ENCODE measurements at regions not wholly inside any gene's neighbourhood (a gene's known extent, or its start where the extent isn't known, plus 50 kb on each side); places are given as distances from the start of the nearest gene placed in this dataset.

GRCh38 chr6:105499931-105500330 is 97.0 kb upstream of the PREP start:
- TF ChIP-seq, protein P1, sequence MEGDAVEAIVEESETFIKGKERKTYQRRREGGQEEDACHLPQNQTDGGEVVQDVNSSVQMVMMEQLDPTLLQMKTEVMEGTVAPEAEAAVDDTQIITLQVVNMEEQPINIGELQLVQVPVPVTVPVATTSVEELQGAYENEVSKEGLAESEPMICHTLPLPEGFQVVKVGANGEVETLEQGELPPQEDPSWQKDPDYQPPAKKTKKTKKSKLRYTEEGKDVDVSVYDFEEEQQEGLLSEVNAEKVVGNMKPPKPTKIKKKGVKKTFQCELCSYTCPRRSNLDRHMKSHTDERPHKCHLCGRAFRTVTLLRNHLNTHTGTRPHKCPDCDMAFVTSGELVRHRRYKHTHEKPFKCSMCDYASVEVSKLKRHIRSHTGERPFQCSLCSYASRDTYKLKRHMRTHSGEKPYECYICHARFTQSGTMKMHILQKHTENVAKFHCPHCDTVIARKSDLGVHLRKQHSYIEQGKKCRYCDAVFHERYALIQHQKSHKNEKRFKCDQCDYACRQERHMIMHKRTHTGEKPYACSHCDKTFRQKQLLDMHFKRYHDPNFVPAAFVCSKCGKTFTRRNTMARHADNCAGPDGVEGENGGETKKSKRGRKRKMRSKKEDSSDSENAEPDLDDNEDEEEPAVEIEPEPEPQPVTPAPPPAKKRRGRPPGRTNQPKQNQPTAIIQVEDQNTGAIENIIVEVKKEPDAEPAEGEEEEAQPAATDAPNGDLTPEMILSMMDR (IDR thresholded peaks at IDR 0.05): no peak
- TF ChIP-seq EZH2phosphoT487 (IDR thresholded peaks at IDR 0.05; ENCODE audit: borderline replicate concordance, low read depth) (no peak), POLR2AphosphoS5 (IDR thresholded peaks at IDR 0.05; ENCODE audit: low read depth, low read length) (no peak)
